DMS 273 treated with DMSO at 0.1 percent for 48 hours (cell line): ENCODE measurements at regions not wholly inside any gene's neighbourhood (a gene's known extent, or its start where the extent isn't known, plus 50 kb on each side); places are given as distances from the start of the nearest gene placed in this dataset.
"Not testable (repeated sequence)": the region's sequence is repeated elsewhere in the genome, so short reads cannot be mapped to it uniquely, and the experiment has no call there.

Experiments used
- DNase-seq: peaks from one replicate; lab custom pipeline; 2025; lab: John Stamatoyannopoulos, UW

DNA sequence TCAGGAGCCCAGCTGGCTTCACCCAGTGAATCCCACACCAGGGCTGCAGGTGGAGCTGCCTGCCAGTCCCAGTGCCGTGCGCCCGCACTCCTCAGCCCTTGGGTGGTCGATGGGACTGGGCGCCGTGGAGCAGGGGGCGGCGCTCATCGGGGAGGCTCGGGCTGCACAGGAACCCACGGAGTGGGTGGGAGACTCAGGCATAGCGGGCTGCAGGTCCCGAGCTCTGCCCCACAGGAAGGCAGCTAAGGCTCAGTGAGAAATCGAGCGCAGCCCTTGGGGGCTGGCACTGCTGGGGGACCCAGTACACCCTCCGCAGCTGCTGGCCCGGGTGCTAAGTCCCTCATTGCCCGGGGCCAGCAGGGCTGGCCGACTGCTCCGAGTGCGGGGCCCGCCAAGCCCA lies 1908.8 kb downstream of the ARAP2 start:
- DNase-seq = not testable (repeated sequence)

DNA sequence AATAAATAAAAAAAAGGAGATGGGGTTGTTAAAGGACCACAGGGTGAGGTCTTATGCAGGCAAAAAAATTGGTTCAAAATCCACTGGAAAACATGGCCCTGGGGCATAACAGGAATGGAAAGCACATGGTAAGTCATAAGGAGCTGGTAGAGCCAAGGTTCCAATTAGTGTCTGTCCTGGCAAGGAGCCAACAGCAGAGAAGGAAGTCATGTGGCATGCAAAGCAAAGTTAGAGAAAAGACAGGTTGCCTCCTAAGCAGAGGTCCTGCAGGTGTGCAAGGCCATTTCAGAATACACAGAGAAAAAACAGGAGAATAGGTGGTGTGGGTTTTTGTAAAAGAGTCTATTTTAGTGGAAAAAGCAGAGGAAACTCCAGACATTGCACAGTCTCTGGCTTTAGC lies 1881.7 kb downstream of the ARAP2 start:
- DNase-seq = no peak

DNA sequence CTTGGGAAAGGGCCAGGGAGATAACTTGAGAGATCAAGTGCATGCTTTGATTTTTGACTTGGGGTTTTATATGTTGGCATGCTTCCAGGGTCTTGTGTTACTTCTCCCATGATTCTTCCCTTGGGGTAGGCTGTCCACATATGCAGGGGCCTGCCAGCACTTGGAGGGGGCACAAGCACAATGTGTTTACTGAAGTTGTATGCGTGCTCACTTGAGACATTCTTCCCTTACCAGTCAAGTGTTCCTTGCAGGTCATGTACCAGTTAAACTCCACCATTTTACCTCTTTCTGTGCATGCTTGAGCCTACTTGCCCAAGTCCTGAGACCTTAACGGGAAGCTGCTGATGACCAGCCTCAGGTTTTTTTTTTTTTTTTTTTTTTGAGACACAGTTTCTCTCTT lies 1880.5 kb downstream of the ARAP2 start:
- DNase-seq = no peak

DNA sequence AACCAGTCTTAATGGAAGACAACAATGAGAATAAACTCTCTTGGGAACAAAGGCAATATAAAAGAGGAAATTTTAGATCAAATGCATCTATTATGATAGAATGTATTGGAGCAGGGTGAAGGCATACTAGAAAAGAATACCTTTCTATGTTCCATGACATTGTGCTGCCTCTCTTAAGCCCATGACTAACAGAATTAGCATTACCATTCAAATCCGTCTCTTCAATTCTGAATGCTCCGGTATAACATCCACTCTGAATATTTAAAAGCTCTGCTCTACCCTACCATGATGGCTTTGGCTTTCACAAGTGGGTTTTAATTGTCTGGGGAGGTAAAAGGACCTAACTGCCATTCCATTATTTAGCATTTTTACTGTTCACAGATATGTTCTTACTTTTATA lies 1878.4 kb downstream of the ARAP2 start:
- no peak for DNase-seq

DNA sequence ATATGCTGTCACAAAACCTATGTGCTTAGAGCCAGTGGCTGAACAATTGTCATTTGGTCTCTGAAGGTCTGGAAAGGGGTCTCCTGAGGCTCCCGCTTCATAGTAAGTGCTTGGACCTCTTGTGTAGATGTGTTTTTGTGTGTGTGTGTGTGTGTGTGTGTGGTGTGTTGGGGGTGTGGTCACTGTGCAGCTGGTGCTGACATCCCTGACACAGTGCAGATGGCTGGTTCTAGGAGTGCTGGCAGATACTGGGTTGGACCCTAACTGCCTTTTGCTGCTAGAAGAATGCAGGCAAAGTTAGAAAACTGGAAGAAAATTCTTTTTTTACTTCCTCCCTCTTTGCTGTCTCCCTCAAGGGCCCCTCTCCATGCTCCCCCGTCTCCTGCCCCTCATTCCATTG lies 1872.6 kb downstream of the ARAP2 start:
- no peak for DNase-seq

DNA sequence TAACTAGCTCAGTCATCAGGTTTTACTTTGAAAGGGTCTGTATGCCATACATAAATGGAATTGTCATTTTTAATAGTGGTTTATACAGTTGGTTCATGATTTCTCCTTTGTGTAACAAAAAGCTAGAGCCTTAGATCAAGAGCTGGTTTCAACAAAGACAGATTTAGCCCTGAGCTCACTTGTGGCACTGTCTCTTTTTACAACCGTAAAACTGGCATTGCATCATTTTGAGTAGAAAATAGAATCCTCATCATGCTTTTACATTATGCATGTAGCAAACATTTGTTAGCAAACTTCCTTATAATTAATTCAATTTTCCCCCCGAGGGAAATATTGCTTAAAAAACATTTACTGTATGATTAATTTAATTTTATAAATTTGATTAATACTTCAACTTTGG lies 1871.5 kb downstream of the ARAP2 start:
- no peak for DNase-seq

DNA sequence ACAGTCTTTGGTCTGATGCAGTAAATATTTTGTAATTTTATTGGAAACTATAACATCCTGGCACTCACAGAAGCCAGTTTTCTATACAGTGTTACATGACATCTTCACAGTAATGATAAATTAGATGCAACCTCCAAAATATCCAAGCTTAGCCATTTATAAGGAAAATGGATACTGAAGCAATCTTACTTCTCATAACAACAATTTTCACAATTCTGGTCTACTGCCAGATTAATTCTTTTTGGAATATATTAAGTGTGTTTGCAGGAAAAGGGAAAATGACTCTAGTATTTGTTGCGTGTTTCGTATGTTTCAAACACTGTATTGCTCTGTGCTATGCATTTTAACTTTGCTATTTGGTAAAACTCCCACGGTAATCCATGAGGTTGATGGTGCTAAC lies 1870.9 kb downstream of the ARAP2 start:
- no peak for DNase-seq

DNA sequence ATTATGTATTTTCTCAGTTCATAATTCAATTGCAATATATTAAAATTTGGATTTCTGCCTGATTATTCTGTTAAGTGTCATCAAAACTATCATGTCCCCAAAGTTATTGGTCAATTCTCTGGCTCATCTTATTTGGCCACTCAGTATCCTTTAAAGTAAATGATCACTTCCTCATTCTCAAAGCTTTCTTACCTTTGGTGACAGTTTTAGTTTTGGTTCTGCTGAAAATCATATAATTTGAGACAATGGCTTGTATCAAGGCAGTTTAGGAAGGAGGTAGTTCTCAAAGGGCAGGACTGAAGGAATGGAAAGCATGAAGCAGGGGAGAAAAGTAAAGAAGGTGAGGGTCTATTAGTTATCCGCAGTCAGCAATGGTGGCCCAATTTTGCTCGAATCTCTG lies 1832.1 kb downstream of the ARAP2 start:
- DNase-seq = no peak

DNA sequence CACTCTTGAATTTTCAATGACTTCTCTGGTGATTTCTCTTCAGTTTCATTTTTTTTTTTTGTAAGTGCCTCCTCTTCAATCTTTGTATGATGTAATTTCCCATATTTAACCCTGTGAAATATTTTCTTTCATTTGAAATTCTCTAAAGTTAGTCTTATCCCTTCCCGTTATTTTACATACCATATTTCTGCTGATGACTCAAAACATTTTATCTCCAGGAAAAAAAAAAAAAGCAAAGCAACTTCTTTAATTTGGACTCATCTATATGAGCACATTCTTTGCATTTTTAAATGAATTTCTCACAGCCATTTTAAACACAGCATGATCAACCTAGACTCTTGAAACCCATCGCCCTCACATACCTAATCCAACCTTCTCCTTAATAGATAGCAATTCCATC lies 1831.4 kb downstream of the ARAP2 start:
- DNase-seq = no peak

DNA sequence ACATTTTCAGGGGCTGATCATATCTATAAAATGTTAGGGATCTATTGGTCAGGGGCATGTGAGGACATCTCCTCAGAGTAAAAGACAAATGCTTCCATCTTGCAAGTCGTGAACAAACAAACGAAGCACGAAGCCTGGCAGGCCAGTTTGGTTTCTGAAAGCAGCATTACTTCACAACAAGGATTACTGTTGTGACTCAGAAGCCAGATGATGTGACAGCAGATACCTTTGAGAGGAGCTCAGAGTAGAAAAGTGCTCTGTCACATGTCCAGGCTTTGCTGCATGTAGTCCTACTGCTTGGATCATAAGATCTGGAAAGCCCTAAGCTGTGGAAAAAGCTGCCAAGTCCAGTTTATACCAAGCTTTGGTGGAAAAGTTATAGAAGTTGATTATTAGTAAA lies 1827.2 kb downstream of the ARAP2 start:
- DNase-seq = no peak

DNA sequence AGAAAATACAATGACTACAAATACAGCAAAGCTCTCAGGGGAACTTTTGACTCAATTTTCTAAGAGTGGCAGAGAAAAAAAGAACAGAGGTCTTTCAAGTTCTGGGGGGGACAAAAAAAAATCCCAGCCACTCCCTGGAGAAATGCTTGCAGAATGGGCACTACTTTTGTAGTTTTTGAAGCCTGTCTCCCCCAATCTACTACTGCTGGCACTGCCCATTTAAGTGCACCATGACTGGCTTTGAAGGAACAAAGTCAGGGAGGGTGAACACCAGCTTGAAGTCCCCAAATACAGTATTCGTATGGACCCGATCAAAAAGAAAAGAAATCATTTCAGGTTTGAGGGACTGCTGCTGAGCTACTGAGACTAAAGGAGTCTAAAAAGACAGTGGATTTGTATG lies 1824.4 kb downstream of the ARAP2 start:
- no peak for DNase-seq

DNA sequence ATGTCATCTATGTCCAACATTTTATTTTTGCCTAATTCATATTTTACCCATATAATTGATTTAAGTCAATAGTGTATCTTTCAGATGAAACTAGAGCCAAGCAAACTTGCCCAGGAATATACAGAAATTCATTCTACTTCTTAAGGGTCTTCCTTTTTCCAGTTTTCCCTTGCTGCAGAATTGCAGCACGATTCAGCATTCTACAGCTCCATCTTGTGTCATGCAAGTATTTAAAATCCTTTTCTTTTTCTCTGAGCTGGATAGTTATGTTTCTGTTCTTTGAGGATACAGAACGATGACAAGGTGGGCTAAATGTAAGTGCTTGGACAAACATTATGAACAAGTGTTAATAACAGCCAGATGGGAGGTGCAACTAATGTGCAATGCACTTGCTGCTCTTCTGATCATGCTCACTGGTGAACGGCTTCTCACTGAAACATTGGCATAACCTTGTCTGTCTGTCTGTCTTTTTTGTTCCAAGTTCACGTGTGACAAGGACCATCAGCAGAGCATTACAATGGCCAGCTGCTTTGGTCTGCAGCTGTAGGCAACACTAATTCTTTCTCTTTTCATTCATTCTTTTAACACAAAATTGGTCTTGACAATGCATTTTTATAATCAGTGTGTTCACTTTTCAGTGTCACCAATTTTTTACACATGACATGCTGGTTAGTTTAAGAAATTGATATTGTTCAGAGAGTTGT lies 1821.7 kb downstream of the ARAP2 start:
- no peak for DNase-seq

DNA sequence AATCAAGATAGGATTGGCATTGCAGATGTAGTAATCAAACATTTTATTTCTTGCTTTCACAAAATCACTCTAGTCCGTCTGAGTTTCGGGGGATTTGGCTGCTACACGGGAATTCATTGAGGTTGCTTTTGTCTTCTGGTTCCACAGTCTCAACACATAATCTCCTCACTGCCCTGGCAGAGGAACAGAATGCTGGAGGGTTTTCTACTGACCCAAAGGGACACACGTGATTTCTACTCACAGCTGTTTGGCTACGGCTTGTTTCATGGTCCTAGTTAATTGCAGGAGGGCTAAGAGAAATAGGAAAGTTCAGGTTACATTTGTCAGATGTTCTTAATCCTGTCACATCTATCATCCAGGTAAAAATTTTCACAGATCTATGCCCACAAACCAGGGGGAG lies 1811.6 kb downstream of the ARAP2 start:
- DNase-seq = no peak

DNA sequence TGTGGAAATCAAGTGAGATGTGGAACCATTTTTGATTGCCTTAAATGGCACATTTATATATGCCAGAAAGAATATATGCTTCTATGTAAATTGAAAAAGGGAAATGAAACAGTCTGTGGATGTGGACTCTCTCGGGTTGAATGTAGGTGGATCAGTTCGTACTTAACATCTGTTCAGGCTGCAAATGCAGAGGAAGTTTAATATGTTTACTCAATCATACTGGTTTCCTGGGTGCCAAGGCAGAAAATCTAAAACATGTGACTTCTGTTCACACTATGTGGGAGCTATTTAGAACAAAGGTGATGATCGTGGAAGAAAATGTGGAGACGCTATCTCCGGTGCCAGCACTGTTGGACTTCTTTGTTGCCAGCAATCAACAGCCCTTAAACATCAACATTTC lies 1809.9 kb downstream of the ARAP2 start:
- not testable (repeated sequence) for DNase-seq

DNA sequence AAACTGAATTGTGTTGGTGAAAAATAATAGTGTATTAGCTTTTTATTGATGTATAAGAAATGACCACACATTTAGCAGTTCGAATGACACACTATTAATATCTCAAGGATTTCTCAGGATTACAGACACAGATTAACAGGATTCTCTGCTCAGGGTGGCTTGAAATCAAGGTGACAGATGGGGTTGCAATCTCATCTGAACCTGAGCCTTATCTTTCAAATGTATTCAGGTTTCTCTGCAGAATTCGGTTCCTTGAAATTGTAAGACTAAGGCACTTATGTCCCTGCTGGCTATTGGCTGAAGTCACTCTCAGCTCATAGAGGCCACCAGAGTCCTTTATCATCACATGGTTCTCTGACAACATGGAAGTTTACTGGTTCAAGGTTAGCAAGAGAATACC lies 1780.1 kb downstream of the ARAP2 start:
- DNase-seq = no peak

DNA sequence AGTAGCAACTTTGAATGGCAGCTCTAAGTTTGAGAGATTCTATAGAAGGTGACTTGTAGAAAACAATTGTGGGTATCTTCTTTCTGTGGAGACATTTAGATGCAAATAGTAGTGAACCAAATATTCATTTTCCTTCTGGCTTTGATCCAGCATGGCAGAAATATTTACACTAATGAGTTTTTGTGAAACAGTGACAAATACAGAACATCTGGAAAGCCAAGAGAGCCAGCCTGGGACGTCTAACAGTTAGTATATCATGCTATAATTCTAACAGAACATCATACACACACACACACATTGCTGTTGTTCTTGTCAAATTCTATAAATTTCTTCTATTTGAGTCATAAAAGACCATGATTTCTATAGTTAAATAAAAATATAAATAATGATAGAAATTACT lies 1777.9 kb downstream of the ARAP2 start:
- DNase-seq = no peak

DNA sequence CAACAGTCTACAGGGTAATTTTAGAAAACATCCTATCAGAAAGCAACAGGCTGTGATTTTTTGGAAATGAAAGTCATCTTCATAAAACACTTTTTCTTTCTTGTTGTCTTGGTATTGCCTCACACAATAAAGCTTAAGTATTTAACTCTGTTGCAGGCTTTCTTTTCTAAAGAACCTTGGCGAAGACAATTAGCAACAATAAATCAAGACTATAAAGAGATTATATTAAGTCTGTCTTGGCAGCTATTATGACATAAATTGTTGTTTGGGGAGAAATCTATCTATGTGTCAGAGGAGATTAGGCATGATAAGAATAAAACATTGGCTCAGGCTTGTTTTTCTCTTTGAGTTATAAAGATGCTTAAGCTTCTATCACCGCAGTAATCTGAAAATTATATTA lies 1774.8 kb downstream of the ARAP2 start:
- DNase-seq = no peak

DNA sequence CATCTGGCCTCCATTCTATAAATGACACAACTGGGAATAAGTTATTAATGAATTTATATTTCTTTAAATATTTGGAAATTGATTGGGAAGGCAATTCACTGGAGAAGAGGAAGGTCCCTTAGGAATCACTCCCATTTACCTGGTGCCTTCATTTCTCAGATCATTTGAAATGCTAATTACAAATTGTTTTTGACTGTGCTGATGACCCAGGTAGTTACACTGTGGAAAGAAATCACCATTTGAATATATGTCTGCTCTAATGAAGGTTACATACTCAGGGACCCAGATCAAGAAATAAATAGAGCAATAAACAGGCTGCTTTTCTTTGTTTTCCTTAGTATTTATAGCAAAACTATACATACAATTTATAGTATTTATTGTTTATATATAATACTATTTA lies 1759.1 kb downstream of the ARAP2 start:
- DNase-seq = no peak

DNA sequence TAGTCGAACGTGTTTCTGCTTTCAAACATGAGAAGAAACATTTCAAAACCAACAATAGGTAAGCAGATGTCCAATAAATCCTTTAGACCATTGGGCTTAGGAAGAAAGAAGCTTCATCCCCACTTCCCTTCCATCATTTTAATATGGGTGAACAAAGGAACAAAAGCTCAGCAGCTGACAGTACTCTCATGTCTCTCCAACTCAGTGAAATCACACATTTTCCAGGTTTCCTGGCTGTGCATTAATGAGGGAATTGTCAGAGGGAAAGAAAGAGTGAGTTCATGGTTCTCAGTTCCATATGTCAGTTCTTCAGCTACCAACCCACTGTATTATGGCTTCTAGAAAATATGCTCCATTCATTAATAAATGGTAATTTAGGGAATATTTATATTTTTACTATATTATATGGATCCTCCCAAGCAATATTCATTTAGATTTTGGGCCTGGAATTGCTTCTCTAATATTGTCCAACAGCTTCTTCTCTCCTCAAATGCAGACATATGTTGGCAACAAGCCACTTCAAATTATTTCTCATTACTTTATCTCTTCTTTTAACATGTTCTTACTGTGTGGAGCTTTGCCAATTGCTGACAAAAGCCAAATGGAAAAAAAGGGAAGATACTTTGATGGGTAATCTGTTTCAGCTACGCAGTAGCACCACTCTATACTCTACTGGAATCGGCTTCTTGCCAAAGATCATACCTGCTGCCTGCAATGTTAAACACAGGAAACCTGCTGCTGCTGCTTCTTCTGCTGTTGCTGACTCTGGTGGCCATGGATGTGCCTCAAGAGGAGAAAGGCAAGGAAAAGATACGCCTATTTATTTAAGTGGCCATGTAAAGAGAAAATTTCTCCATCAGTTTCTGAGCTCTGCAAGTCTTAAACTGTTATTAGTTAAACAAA lies 1757.6 kb downstream of the ARAP2 start:
- no peak for DNase-seq

DNA sequence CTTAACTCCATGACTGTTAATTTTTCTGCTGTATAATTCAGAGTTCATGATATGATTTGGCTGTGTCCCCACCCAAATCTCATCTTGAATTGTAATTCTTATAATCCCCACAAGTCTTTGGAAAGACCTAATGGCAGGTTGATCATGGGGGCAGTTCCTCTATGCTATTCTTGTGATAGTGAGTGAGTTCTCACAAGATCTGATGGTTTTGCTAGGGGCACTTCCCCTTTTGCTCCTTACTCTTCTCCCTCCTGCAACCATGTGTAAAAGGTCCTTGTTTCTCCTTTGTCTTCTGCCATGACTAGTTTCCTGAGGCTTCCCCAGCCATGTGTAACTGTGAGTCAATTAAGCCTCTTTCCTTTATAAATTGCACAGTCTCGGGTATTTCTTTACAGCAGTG lies 1751.9 kb downstream of the ARAP2 start:
- no peak for DNase-seq

DNA sequence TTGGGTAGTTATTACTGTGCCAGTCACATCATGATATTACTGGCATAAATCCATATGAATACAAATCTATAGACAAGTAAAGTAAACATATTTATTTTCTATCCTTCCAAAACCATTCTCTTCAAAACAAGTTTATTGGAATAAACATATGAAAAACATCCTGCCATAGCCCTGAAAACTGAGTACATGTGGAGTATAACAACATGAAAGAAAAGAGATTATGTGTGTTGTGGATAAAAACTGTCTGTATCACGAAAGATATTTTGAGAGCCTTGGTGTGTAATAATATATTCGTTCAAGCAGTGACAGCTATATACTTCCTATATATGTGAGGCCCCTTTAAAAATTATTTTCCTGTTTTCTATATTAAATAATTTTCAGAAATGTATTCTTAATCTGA lies 1742.2 kb downstream of the ARAP2 start:
- DNase-seq = no peak

DNA sequence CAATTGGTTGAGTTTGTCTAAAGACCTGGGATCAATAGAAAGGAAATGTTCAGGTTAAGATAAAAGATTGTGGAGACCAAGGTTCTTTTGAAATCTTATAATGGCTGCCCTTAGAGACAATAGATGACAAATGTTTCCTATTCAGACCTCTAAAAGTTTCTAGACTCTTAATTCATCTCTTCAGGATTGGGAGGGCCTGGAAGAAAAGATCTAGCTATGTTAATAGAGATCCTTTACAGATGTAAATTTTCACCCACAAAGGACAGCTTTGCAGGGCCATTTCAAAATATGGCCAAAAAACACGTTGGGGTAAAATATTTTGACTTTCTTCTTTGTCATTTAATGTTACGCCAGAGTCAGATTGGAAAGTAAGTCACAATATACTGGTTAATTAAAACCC lies 1739.6 kb downstream of the ARAP2 start:
- DNase-seq = not testable (repeated sequence)

DNA sequence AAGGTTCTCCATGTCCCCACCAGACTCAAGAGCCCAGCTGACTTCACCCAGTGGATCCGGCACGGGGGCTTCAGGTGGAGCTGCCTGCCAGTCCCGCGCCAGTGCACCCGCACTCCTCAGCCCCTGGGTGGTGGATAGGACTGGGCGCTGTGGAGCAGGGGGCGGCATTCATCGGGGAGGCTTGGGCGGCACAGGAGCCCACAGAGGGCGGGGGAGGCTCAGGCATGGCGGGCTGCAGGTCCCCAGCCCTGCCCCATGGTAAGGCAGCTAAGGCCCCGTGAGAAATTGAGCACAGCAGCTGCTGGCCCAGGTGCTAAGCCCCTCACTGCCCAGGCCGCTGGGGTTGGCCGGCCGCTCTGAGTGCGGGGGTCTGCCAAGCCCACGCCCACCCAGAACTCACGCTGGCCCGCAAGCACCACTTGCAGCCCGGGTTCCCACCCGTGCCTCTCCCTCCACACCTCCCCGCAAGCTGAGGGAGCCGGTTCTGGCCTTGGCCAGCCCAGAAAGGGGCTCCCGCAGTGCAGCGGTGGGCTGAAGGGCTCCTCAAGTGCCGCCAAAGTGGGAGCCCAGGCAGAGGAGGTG lies 1737.7 kb downstream of the ARAP2 start:
- DNase-seq = not testable (repeated sequence)
